ENCODE measurements at regions not wholly inside any gene's neighbourhood (a gene's known extent, or its start where the extent isn't known, plus 50 kb on each side); places are given as distances from the start of the nearest gene placed in this dataset.

DNA sequence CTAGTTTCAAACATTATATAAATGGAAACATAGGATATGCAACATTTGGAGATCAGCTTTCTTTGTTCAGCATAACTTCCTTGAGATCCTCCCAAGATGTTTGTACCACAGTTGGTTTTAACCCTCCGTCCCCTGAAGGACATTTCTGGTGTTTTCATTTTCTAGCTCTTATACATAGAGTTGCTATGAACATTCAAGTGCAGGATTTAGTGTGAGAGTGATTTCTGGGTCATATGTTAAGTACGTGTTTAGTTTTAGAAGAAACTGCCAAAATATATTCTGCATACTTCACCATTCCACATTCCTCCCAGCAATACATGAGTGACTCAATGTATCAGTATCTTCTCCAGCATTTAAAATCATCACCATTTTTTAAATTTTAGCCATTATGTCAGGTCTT is 588.7 kb upstream of the PFKP start:
- intact Hi-C loops (cut with micrococcal nuclease; ENCODE audit: unreplicated experiment), result no loop called here
- BruUV-seq (replicated peaks), result no TSS peak
- no peak overlapping the region for H3K4me3 ChIP-seq (ENCODE audit: low read depth, low read length, poor library complexity, severe bottlenecking)
- no peak overlapping the region for H3K4me2 ChIP-seq (ENCODE audit: low read length)
- no peaks in the 10 kb centered on the region for H3K79me2 ChIP-seq (ENCODE audit: insufficient read depth, low read depth, low read length)
- H3K4me1 ChIP-seq (ENCODE audit: insufficient read depth, low read length, poor library complexity, severe bottlenecking), result no peaks in the 10 kb centered on the region
- no peaks in the 10 kb centered on the region for H3K9me3 ChIP-seq (ENCODE audit: low read length)
- no peaks in the 10 kb centered on the region for H3K9me2 ChIP-seq (ENCODE audit: insufficient read depth, low read length)
- no peak overlapping the region for H3K27ac ChIP-seq (ENCODE audit: low read depth, low read length, poor library complexity, severe bottlenecking)
- H2AFZ ChIP-seq (ENCODE audit: low read length), result no peak overlapping the region
- DNase-seq (ENCODE audit: low spot score), result no peak
- POLR2A ChIA-PET, result interaction anchor here (0.6 kb wide), 3 partner anchors 25 to 721 kb away, joined by 3 to 6 read pairs (median 4); no protein-coding TSS in a partner anchor
- TF ChIP-seq EZH2phosphoT487 (IDR thresholded peaks at IDR 0.05; ENCODE audit: borderline replicate concordance, low read depth, low read length) (no peak), CTCF (conservative IDR thresholded peaks at IDR 0.05; ENCODE audit: low read length) (no peak)
- no peaks in the 10 kb centered on the region for H3K36me3 ChIP-seq (ENCODE audit: insufficient read depth, low read length)
- CTCF ChIA-PET (ENCODE audit: unreplicated experiment), result no interaction called here
- no peaks in the 10 kb centered on the region for H4K20me1 ChIP-seq (ENCODE audit: insufficient read depth, low read length)

GRCh38 chr10:2476812-2477553 is 590.4 kb upstream of the PFKP start:
- intact Hi-C loops (cut with micrococcal nuclease; ENCODE audit: unreplicated experiment), result no loop called here
- no peak for DNase-seq (ENCODE audit: low spot score)
- Histone ChIP-seq H3K27ac (ENCODE audit: low read depth, low read length, poor library complexity, severe bottlenecking) (no peak overlapping the region), H3K4me3 (ENCODE audit: low read depth, low read length, poor library complexity, severe bottlenecking) (no peak overlapping the region), H3K9me2 (ENCODE audit: insufficient read depth, low read length) (no peaks in the 10 kb centered on the region), H3K79me2 (ENCODE audit: insufficient read depth, low read depth, low read length) (no peaks in the 10 kb centered on the region), H3K36me3 (ENCODE audit: insufficient read depth, low read length) (no peaks in the 10 kb centered on the region), H3K9me3 (ENCODE audit: low read length) (no peaks in the 10 kb centered on the region), H2AFZ (ENCODE audit: low read length) (no peak overlapping the region), H3K4me1 (ENCODE audit: insufficient read depth, low read length, poor library complexity, severe bottlenecking) (no peaks in the 10 kb centered on the region), H4K20me1 (ENCODE audit: insufficient read depth, low read length) (no peaks in the 10 kb centered on the region), H3K4me2 (ENCODE audit: low read length) (no peak overlapping the region)
- BruUV-seq (replicated peaks), result no TSS peak
- ChIA-PET POLR2A (no interaction called here), CTCF (ENCODE audit: unreplicated experiment) (no interaction called here)
- TF ChIP-seq EZH2phosphoT487 (IDR thresholded peaks at IDR 0.05; ENCODE audit: borderline replicate concordance, low read depth, low read length) (no peak), CTCF (conservative IDR thresholded peaks at IDR 0.05; ENCODE audit: low read length) (no peak)

DNA sequence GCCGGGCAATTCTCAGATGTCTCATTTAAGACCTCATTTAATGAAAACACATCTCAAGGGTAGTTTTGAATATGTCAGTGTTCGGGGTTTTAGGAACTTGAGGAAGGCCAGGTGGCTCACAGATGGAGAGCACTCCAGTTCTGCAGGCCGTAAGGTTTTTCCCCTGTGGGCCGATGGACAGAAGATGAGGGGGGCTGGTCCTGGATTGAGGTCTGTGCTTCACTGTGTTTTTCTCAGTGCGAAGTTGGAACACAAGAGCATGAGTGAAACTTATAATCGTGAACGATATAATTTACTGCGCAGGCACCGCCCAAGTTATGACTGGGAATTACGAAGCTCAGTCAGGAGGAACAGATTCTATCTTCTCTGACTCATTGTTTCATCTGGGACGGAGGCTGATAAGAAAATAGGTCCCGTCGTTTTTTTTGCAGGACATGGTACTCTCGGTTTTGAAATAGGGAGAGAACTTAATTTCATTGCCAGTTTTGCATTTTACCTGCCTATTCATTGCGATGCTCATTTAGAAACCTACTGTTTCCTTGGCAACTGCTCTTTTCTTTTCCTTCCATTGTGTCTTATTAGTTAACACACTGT is 591.0 kb upstream of the PFKP start:
- Histone ChIP-seq H4K20me1 (ENCODE audit: insufficient read depth, low read length) (no peaks in the 10 kb centered on the region), H3K36me3 (ENCODE audit: insufficient read depth, low read length) (no peaks in the 10 kb centered on the region), H2AFZ (ENCODE audit: low read length) (no peak overlapping the region), H3K9me2 (ENCODE audit: insufficient read depth, low read length) (no peaks in the 10 kb centered on the region), H3K4me2 (ENCODE audit: low read length) (no peak overlapping the region), H3K4me3 (ENCODE audit: low read depth, low read length, poor library complexity, severe bottlenecking) (no peak overlapping the region), H3K9me3 (ENCODE audit: low read length) (no peaks in the 10 kb centered on the region), H3K27ac (ENCODE audit: low read depth, low read length, poor library complexity, severe bottlenecking) (no peak overlapping the region), H3K79me2 (ENCODE audit: insufficient read depth, low read depth, low read length) (no peaks in the 10 kb centered on the region), H3K4me1 (ENCODE audit: insufficient read depth, low read length, poor library complexity, severe bottlenecking) (no peaks in the 10 kb centered on the region)
- ChIA-PET POLR2A (no interaction called here), CTCF (ENCODE audit: unreplicated experiment) (no interaction called here)
- intact Hi-C loops (cut with micrococcal nuclease; ENCODE audit: unreplicated experiment), result no loop called here
- no peak for DNase-seq (ENCODE audit: low spot score)
- no TSS peak for BruUV-seq (replicated peaks)
- TF ChIP-seq CTCF (conservative IDR thresholded peaks at IDR 0.05; ENCODE audit: low read length), result no peak
